DOHH2 (cell line): ENCODE measurements at regions not wholly inside any gene's neighbourhood (a gene's known extent, or its start where the extent isn't known, plus 50 kb on each side); places are given as distances from the start of the nearest gene placed in this dataset.

Experiments
- CTCF ChIP-seq: fragments of 200-600 bp; sonication (generic); IDR thresholded peaks from one replicate; pipeline ENCODE4 v1.5.1; 2014; ENCODE audit warnings: antibody characterized with exemption, mild to moderate bottlenecking, low read depth, low read length; ENCODE audit not compliant: poor library complexity, severe bottlenecking
- EZH2phosphoT487 ChIP-seq: fragments of 200-600 bp; sonication (generic); IDR thresholded peaks from 2 replicates; pipeline ENCODE4 v1.6.1; 2017; ENCODE audit warnings: borderline replicate concordance, mild to moderate bottlenecking, antibody characterized with exemption, low read length, moderate library complexity, mixed read lengths

DNA sequence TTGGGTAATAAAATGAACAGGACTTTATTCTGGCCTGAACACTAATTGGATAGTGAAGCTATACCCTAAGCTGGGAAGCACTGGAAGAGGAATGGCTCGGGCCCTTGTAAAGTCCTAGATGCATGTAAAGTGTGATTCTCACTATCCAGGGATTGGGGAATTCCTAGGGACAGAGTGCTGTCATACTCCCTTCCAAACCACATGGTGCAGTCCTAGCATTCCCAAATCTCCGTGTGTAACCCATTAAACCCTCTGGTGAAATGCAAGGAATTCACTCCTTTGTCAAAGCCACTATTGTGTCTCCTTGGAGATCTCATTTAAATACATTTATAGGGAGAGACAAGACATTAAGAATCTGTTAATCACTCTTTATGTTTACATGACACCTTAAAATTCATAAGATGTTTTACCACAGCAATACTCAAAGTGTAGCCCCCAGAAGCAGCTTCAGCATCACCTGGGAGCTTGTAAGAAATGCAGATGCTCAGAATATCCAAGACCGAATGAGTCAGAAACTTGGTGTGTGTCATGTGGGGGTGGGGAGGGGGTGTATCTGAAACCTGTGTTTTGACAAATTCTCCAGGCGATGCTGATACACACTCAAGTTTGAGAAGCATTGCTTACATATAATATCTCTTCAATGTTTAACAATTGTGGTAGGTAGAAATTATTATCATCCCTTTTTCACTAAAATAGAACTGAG is 121.8 kb upstream of the NPHP3 start:
- TF ChIP-seq CTCF (no peak), EZH2phosphoT487 (no peak)
